ENCODE measurements at regions not wholly inside any gene's neighbourhood (a gene's known extent, or its start where the extent isn't known, plus 50 kb on each side); places are given as distances from the start of the nearest gene placed in this dataset.
"Not testable (repeated sequence)": the region's sequence is repeated elsewhere in the genome, so short reads cannot be mapped to it uniquely, and the experiment has no call there.

DNA sequence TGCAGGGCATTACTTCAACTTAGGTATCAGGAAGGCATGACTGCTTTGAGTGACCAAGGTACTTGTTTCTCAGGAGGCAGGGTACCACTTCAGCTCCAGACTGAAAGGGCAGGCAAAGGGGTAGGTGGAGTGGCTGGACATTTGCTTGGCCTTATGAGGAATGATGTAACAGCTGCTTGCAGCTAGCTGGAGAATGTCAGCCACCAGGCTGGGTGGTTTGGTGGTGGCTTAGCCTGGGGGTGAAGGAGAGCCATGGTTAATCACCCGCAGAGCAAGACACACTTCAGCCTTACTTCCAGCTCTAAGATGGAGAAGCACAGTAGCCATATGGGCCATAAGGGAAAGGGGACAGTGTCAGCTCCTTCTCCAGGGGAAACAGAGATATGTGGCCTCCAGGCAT lies 146.1 kb downstream of the APIP start:
- ATAC-seq (no peak), DNase-seq (no peak)
- Histone ChIP-seq H3K36me3 (no peaks in the 10 kb centered on the region), H3K4me1 (peaks cover 0 to 3% (median 0%) of the 10 kb centered on the region in 12 donors), H3K4me3 (no peak overlapping the region), H3K27ac (no peak overlapping the region), H3K9me3 (peaks cover 0 to 6% (median 0%) of the 10 kb centered on the region in 12 donors), H3K27me3 (peaks cover 0 to 5% (median 0%) of the 10 kb centered on the region in 9 donors)
- 94 to 100% (median 98%) methylated on average over 1 of the region's 1 CpG for WGBS, 4 donors
- intact Hi-C loops (cut with DNase I), result loop anchor here in 1 of 10 donors (10.0 kb wide), 1 partner anchor 55 kb away; no protein-coding TSS in a partner anchor
- TF ChIP-seq, protein P1, sequence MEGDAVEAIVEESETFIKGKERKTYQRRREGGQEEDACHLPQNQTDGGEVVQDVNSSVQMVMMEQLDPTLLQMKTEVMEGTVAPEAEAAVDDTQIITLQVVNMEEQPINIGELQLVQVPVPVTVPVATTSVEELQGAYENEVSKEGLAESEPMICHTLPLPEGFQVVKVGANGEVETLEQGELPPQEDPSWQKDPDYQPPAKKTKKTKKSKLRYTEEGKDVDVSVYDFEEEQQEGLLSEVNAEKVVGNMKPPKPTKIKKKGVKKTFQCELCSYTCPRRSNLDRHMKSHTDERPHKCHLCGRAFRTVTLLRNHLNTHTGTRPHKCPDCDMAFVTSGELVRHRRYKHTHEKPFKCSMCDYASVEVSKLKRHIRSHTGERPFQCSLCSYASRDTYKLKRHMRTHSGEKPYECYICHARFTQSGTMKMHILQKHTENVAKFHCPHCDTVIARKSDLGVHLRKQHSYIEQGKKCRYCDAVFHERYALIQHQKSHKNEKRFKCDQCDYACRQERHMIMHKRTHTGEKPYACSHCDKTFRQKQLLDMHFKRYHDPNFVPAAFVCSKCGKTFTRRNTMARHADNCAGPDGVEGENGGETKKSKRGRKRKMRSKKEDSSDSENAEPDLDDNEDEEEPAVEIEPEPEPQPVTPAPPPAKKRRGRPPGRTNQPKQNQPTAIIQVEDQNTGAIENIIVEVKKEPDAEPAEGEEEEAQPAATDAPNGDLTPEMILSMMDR (IDR thresholded peaks at IDR 0.05), result no peak
- no peak for TF ChIP-seq POLR2A (IDR thresholded peaks at IDR 0.05)

DNA sequence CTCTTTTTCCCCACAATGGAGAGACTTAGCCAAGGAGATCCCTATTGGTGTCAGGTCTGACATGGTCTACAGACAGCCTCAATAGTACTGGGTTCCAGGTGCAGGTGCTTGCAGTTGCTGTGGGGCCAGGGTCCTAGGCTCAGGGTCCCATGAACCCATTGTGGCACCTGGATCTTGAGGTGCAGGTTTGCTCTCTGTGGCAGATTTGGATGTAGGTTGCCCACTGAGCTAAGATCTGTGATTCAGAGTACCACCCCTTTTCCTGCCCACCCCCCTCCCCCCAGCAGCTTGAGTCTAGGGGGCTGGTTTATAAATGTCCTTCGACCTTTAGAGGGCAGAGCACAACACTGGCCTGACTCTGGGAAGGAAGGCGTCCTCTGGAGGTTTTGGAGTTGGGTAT lies 147.0 kb downstream of the APIP start:
- TF ChIP-seq POLR2A (IDR thresholded peaks at IDR 0.05), result no peak
- TF ChIP-seq, protein P1 (IDR thresholded peaks at IDR 0.05), result no peak

DNA sequence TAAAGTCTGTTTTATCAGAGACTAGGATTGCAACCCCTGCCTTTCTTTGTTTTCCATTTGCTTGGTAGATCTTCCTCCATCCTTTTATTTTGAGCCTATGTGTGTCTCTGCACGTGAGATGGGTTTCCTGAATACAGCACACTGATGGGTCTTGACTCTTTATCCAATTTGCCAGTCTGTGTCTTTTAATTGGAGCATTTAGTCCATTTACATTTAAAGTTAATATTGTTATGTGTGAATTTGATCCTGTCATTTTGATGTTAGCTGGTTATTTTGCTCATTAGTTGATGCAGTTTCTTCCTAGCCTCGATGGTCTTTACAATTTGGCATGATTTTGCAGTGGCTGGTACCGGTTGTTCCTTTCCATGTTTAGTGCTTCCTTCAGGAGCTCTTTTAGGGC lies 141.7 kb downstream of the EHF start:
- H3K36me3 ChIP-seq; intact Hi-C loops (cut with DNase I); DNase-seq; ATAC-seq; H3K27ac ChIP-seq; H3K4me3 ChIP-seq; H3K4me1 ChIP-seq; H3K27me3 ChIP-seq: not testable (repeated sequence)
- H3K9me3 ChIP-seq, result peaks cover 0 to 13% (median 0%) of the 10 kb centered on the region in 12 donors
- WGBS, 4 donors, result 50 to 78% methylated on average over 1 of the region's 3 CpGs; no CpG with 5 or more reads in 2 of the 4 donors

More for the DNA sequence above, 147.0 kb downstream of the APIP start:
- Histone ChIP-seq H3K27ac (no peak overlapping the region), H3K4me1 (peaks cover 0 to 3% (median 0%) of the 10 kb centered on the region in 12 donors), H3K36me3 (no peaks in the 10 kb centered on the region), H3K27me3 (peaks cover 0 to 5% (median 0%) of the 10 kb centered on the region in 9 donors), H3K9me3 (peaks cover 0 to 10% (median 0%) of the 10 kb centered on the region in 12 donors), H3K4me3 (no peak overlapping the region)
- WGBS, 4 donors, result 40 to 77% (median 72%) methylated on average over 1 to 2 of the region's 2 CpGs
- ATAC-seq (no peak), DNase-seq (no peak)
- intact Hi-C loops (cut with DNase I), result no loop called here

DNA sequence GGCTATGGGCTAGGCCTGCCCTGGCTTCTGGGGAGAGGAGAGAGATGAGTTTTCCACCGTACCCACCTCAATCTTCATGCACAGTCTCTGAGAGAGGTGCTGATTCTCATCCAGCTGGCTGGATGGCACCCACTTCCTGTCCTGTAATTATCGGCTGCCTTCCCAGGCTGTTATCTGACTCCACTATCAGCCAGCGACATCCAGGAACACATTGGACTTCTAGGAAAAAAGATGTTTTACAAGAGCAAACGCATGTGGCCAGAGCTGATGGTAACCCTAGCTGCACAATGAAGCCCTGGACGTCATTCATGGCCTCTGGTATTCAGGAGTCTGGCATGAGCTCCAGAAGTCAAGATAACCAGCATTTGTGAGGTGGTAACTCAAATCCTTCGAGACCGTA lies 137.4 kb downstream of the EHF start:
- ATAC-seq (no peak), DNase-seq (no peak)
- TF ChIP-seq POLR2A (IDR thresholded peaks at IDR 0.05), result no peak
- TF ChIP-seq, protein P1 (IDR thresholded peaks at IDR 0.05), result no peak
- Histone ChIP-seq H3K4me3 (no peak overlapping the region), H3K27ac (no peak overlapping the region), H3K4me1 (no peaks in the 10 kb centered on the region), H3K27me3 (peaks cover 0 to 6% (median 0%) of the 10 kb centered on the region in 9 donors), H3K9me3 (peaks cover 0 to 5% (median 0%) of the 10 kb centered on the region in 12 donors), H3K36me3 (no peaks in the 10 kb centered on the region)
- intact Hi-C loops (cut with DNase I), result no loop called here
- WGBS, 4 donors, result 40 to 46% (median 46%) methylated on average over 7 of the region's 7 CpGs

DNA sequence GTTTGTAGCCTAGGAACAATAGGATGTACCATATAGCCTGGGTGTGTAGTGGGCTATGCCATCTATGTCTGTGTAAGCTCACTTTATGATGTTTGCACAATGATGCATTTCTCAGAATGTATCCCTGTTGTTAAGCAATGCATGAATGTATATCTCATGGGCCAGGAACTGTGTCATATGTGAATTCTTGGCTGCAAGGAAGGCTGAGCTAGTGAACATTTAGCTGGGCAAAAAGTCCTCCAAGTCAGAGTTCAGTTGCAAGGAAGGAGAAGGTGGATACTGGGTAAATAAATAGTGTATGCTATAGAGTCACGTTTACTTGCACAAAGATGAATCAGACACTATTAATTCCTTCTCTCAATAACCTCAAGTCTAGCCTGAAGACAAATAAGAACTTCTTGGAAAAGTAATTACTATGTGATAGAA lies 136.1 kb downstream of the EHF start:
- H3K4me1 ChIP-seq, result no peaks in the 10 kb centered on the region
- no peak overlapping the region for H3K27ac ChIP-seq
- 68 to 77% (median 74%) methylated on average over 1 of the region's 1 CpG for WGBS, 4 donors
- ATAC-seq (no peak), DNase-seq (no peak)
- intact Hi-C loops (cut with DNase I), result no loop called here
- no peak for TF ChIP-seq POLR2A (IDR thresholded peaks at IDR 0.05)
- TF ChIP-seq, protein P1 (IDR thresholded peaks at IDR 0.05), result no peak
- H3K9me3 ChIP-seq, result peaks cover 0 to 5% (median 0%) of the 10 kb centered on the region in 12 donors
- no peak overlapping the region for H3K4me3 ChIP-seq
- H3K36me3 ChIP-seq, result no peaks in the 10 kb centered on the region
- H3K27me3 ChIP-seq, result peaks cover 0 to 6% (median 0%) of the 10 kb centered on the region in 9 donors

Data from heart left ventricle (tissue), 16 donors.